T1000 (cell line): ENCODE measurements at regions not wholly inside any gene's neighbourhood (a gene's known extent, or its start where the extent isn't known, plus 50 kb on each side); places are given as distances from the start of the nearest gene placed in this dataset.
"Not testable (repeated sequence)": the region's sequence is repeated elsewhere in the genome, so short reads cannot be mapped to it uniquely, and the experiment has no call there.

Experiments used
- DNase-seq: peaks from one replicate; lab custom pipeline; 2025; ENCODE audit warnings: mixed read lengths; lab: John Stamatoyannopoulos, UW

GRCh38 chr1:106232128-106232527 lies 824.3 kb upstream of the PRMT6 start:
- DNase-seq: no peak

DNA sequence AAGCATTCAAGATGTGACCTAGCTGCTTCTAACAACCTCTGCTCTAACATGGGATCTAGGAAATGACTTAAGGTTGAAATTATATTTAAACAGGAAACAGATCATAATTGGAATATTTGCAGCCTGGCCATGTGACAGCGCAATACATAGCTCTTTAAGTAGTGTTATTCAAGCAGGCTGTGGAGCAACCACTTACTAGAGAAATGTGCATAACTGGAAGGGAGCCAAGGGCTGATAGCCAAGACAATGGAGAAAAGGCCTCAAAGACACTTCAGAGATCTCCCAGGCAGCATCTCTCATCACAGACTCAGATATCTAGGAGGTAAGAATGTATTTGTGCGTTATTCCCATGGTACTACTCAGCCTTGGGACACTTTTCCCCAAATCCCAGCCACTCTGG lies 823.0 kb upstream of the PRMT6 start:
- no peak for DNase-seq

- no peak for DNase-seq
These were observed 807.1 kb upstream of the PRMT6 start for GRCh38 chr1:106249365-106249764.

DNA sequence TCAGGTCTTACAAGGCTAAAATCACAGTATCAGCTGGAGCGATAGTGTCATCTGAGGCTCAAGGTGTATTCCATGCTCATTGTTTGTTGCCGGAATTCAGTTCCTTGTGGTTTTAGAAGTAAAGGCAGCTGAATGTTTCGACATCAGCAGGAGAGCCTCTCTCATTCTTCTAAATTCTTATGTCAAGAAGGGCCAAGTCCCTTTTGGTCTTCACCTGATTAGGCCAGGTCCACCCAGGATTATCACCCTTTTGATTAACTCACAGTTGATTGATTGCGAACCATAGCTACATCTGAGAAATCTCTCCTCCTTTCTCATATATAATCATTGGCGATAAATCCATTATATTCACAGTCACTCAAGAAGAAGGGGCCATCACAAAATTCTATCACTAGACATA lies 806.7 kb upstream of the PRMT6 start:
- no peak for DNase-seq

- no peak for DNase-seq
These were observed 801.7 kb upstream of the PRMT6 start for GRCh38 chr1:106254748-106255147.

- no peak for DNase-seq
These were observed 789.7 kb upstream of the PRMT6 start for GRCh38 chr1:106266786-106267185.

GRCh38 chr1:106268070-106268469 lies 788.4 kb upstream of the PRMT6 start:
- no peak for DNase-seq

DNA sequence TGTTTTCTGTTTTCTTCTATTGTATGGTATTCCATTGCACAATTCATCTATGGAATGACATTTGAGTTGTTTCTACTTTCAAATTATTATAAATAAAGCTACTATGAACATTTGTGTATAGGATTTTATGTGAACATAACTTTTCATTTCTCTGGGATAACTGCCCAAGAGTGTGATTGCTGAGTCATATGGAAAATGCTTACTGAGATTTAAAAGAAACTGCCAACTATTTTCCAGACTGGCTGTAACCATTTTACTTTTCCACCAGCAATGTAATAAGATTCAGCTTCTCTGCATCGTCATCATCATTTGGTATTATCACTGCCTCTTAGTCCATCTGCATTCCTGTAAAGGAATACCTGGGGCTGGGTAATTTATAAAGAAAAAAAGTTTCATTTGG lies 779.6 kb upstream of the PRMT6 start:
- DNase-seq: no peak

GRCh38 chr1:106277786-106278185 lies 778.7 kb upstream of the PRMT6 start:
- no peak for DNase-seq

GRCh38 chr1:106278716-106279115 lies 777.8 kb upstream of the PRMT6 start:
- DNase-seq: no peak

DNA sequence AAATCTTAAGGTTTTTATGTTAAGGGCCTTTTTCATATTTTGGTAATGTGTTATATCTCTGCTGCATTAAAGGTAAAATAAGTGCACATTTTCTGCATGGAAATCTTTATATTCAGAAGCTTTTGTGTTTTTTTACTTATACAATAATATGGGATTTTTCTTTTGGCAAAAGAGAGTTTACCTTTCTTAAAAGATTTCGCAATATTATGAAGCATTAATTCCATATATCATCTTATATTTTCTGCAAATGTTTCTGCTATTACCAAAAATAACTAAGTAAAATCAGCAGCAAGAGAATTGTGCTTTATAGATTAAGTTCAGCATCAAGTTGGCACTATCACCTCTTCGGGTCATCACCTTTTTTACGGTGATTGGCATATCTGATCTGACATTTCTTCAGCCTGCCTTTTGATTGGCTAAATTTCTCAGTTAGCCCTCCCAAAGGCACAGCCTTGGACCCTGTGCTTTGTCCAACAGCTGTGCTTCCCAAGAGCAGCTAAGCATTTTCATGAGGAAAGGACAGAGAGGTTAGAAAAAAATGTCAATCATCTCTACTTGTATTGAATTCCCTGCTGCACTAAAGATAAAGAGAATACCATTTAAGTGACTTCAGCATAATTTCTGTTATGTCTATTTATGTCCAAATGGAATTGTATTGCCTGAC lies 767.1 kb upstream of the PRMT6 start:
- no peak for DNase-seq

DNA sequence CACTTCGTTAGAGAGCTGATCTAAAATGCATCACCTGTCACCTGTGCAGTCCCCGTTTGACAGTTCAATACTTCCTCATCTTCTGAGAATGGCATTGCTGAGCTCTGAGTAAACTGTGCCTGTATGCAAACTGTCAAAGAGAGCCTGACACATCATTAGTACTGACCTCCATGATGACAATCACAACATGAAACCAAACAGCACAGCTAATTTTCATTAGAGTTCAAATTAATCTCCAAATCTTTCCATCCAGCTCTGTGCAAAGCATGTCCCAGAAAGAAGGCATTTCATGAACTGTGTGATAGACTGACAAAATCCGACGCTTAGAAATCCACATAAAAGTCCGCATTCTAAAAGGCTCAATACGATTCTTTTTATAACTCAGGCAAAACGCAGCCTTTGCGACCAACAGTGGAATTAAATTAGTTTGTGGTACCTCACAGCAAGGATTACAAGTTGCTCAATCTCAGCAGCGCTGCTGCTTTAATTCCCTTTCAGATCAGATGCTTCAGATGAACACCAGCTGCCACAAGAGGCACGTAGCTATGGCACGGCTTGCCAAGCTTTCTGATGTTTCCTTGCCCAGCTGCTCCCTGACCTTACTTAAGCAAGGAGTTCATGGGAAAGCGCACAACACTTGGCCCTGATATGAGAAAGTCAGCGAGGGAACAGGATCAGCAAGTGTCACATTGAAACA lies 765.5 kb upstream of the PRMT6 start:
- no peak for DNase-seq

DNA sequence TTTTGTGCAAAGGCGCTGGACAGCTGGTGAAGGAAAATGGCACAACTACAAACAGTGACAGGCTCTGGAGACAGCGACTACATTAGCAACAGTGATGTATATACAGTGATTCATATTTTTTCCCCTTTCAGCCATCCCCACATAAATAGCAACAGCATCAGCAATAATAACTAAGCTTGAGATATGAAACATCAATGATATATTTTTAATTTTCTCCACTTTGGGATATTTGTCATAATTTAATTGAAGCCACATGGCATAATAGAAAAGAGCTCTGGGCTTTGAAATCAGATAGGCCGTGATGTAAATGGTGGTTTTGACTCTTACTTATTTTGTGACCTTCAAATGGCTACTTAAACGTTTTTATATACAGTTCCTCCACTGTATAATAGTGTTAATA lies 764.3 kb upstream of the PRMT6 start:
- DNase-seq: no peak

DNA sequence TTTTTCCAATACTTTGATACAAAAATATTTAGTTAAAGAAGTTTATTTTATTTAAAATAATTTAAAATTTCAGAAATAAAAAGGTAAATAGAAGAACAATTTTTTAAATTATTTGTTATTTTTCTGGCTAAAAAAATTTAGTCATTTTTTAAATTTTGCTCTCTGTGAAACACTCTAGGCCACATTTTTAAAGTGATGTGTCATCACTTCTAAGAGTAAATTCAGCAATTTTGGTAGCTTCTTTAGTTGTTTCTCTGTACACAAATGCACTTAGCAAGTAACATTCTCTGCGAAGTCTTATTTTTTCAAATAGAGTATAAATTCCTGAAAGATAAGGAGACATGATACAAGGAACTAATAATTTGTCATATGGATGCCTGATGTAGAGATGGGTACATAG lies 760.0 kb upstream of the PRMT6 start:
- DNase-seq: no peak

DNA sequence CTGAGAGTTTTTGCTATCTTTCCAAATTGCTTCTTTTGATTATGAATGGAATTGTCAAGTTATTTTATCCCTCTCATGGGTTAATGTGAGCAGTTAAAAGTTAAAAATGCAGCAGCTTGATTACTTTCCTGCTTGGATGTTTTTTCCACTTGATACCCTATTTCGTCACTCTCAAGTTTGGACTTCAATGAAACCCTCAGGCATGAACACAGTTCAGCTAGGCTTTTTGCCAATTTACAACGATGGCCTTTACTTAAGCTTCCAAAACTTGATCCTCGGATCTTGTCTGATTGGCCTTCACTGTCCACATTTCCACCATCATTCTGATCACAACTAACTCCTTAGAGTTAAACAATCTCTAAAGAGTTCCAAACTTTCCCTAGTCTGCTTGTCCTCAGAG lies 752.4 kb upstream of the PRMT6 start:
- no peak for DNase-seq

- DNase-seq: no peak
These were observed 736.9 kb upstream of the PRMT6 start for GRCh38 chr1:106319612-106320011.

DNA sequence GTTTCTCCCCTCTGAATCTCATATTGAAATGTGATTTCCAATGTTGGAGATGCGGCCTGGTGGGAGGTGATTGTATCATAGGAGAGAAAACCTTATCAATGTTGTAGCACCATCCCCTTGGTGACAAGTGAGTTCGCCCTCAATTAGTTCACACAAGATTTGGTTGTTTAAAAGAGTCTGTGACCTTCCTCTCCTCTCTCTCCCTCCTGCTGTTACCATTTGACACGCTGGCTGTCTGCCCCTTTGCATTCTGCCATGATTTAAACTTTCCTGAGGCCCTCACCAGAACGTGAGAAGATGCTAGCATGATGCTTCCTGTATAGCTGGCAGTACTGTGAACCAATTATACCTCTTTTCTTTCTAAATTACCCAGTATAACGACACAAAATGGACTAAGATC lies 730.9 kb upstream of the PRMT6 start:
- no peak for DNase-seq

DNA sequence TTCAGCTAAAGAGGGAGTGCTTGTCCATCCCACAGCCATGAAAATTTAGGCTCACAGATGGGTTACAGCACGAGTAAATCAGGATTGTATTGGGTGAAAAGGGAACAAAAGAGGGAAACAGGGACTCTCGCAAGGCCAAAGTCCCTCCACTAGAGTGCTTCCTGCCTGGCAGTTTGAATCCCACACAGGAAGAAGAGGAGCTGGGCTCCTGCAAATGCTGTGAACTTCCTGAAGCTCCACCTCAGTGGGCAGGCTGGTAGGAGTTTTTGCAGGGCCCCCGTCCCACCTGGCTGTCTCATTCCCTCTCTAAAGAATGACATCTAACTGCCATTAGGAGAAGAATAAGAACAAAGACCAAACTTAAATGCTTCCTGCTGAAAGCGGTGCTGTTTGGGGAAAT lies 712.0 kb upstream of the PRMT6 start:
- DNase-seq: no peak

DNA sequence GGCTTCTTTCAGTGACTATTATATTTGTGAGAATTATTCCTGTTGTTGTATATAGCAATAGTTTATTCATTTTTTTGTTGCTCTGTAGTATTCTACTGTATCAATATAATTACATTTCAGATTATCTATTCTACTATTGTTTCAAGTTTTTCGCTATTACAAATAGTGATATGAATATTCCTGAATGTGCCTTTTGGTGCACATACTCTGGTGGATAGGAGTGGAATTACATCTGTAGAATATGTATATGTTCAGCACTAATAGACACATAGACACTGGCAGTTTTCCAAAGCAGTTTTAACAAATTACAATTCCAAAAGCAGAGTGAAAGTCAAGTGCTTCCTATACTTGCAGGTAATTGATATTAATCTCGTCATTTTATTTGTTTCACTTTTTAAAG lies 696.2 kb upstream of the PRMT6 start:
- no peak for DNase-seq

- DNase-seq: no peak
These were observed 689.7 kb upstream of the PRMT6 start for GRCh38 chr1:106366627-106367319.

GRCh38 chr1:106378261-106378660 lies 678.2 kb upstream of the PRMT6 start:
- no peak for DNase-seq

- DNase-seq: no peak
These were observed 675.7 kb upstream of the PRMT6 start for GRCh38 chr1:106380772-106381171.

GRCh38 chr1:106389160-106389559 lies 667.3 kb upstream of the PRMT6 start:
- not testable (repeated sequence) for DNase-seq
